Liver (tissue), 3 donors: ENCODE measurements at regions not wholly inside any gene's neighbourhood (a gene's known extent, or its start where the extent isn't known, plus 50 kb on each side); places are given as distances from the start of the nearest gene placed in this dataset.

ENCODE experiments used
- HNF4A ChIP-seq, 2 donors: conservative IDR thresholded peaks; 2 replicates each; pipeline ENCODE4 v1.6.1; 2016; ENCODE audit warnings: antibody characterized with exemption in 2 of 2, mild to moderate bottlenecking in 2 of 2
- HNF4G ChIP-seq: IDR thresholded peaks from 2 replicates; pipeline ENCODE4 v1.6.1; 2016; ENCODE audit warnings: antibody characterized with exemption
- NR2F2 ChIP-seq: IDR thresholded peaks from 2 replicates; pipeline ENCODE4 v1.6.1; 2016; ENCODE audit warnings: antibody characterized with exemption
- RAD21 ChIP-seq, 2 donors: IDR thresholded peaks; 2 replicates each; pipeline ENCODE4 v1.6.1; 2016; ENCODE audit warnings: antibody characterized with exemption in 2 of 2, mild to moderate bottlenecking in 2 of 2
- TF ChIP-seq, protein P1 (sequence below): fragments of 150-350 bp; IDR thresholded peaks from 2 replicates; pipeline ENCODE4 v1.5.1; 2017; ENCODE audit warnings: improper control_type of control experiment, low read depth, low read length; ENCODE audit not compliant: missing input control
- TF ChIP-seq, protein P2 (sequence below): IDR thresholded peaks from 2 replicates; pipeline ENCODE4 v1.6.1; 2016; ENCODE audit warnings: antibody characterized with exemption, mild to moderate bottlenecking
- donor health status: healthy.
- donor health status: healthy.

DNA sequence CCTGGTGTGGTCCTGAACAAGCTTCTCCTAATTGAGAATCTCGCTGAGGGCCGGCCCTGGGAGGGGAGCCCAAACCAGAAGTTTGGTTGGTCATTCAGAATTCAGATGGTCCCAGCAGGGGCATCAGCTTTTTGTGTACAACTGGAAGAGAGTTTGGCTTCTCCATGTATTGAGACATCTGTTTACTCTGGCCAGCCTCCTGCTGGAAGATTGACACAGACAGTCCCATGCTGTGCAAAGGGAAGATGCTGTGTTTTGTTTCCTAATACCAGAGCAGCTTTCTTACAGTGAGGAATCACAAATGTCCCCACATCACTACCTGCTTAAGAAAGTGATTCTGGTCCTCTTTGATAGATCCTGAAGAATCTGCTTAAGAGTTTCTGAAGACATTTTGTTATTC lies 97.8 kb downstream of the PLEKHG1 start:
- TF ChIP-seq, protein P1, sequence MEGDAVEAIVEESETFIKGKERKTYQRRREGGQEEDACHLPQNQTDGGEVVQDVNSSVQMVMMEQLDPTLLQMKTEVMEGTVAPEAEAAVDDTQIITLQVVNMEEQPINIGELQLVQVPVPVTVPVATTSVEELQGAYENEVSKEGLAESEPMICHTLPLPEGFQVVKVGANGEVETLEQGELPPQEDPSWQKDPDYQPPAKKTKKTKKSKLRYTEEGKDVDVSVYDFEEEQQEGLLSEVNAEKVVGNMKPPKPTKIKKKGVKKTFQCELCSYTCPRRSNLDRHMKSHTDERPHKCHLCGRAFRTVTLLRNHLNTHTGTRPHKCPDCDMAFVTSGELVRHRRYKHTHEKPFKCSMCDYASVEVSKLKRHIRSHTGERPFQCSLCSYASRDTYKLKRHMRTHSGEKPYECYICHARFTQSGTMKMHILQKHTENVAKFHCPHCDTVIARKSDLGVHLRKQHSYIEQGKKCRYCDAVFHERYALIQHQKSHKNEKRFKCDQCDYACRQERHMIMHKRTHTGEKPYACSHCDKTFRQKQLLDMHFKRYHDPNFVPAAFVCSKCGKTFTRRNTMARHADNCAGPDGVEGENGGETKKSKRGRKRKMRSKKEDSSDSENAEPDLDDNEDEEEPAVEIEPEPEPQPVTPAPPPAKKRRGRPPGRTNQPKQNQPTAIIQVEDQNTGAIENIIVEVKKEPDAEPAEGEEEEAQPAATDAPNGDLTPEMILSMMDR = no peak
- TF ChIP-seq HNF4A (conservative IDR thresholded peaks at IDR 0.05) = peak; percentile 40 to 57
- peak; percentile 44 to 69 for TF ChIP-seq RAD21 (IDR thresholded peaks at IDR 0.05)
- no peak for TF ChIP-seq NR2F2
- TF ChIP-seq, protein P2, sequence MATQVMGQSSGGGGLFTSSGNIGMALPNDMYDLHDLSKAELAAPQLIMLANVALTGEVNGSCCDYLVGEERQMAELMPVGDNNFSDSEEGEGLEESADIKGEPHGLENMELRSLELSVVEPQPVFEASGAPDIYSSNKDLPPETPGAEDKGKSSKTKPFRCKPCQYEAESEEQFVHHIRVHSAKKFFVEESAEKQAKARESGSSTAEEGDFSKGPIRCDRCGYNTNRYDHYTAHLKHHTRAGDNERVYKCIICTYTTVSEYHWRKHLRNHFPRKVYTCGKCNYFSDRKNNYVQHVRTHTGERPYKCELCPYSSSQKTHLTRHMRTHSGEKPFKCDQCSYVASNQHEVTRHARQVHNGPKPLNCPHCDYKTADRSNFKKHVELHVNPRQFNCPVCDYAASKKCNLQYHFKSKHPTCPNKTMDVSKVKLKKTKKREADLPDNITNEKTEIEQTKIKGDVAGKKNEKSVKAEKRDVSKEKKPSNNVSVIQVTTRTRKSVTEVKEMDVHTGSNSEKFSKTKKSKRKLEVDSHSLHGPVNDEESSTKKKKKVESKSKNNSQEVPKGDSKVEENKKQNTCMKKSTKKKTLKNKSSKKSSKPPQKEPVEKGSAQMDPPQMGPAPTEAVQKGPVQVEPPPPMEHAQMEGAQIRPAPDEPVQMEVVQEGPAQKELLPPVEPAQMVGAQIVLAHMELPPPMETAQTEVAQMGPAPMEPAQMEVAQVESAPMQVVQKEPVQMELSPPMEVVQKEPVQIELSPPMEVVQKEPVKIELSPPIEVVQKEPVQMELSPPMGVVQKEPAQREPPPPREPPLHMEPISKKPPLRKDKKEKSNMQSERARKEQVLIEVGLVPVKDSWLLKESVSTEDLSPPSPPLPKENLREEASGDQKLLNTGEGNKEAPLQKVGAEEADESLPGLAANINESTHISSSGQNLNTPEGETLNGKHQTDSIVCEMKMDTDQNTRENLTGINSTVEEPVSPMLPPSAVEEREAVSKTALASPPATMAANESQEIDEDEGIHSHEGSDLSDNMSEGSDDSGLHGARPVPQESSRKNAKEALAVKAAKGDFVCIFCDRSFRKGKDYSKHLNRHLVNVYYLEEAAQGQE = peak; percentile 18
- no peak for TF ChIP-seq HNF4G
